GM12878 (cell line): ENCODE measurements at regions not wholly inside any gene's neighbourhood (a gene's known extent, or its start where the extent isn't known, plus 50 kb on each side); places are given as distances from the start of the nearest gene placed in this dataset.

ENCODE experiments used
- ATF7 ChIP-seq: fragments of 450-650 bp; IDR thresholded peaks from 2 replicates; pipeline ENCODE4 v1.6.1; 2016; ENCODE audit warnings: low read depth, mild to moderate bottlenecking
- BACH1 ChIP-seq: fragments of 450-650 bp; IDR thresholded peaks from 2 replicates; pipeline ENCODE4 v1.6.1; 2017; ENCODE audit warnings: mild to moderate bottlenecking, borderline replicate concordance
- BHLHE40 ChIP-seq, 2 experiments: fragments of 450-650 bp in 1 of 2; IDR thresholded peaks; 2 replicates each; pipeline ENCODE4 v1.6.1; 2011 to 2017; ENCODE audit warnings: low read depth in 2 of 2, borderline replicate concordance in 1 of 2, improper control_type of control experiment in 1 of 2, low read length in 1 of 2, mild to moderate bottlenecking in 1 of 2
- CBFB ChIP-seq: IDR thresholded peaks from 2 replicates; pipeline ENCODE4 v1.6.1; 2016; ENCODE audit warnings: antibody characterized with exemption, low read depth
- CTCF ChIP-seq, 3 experiments: IDR thresholded peaks in 2 of 3; conservative IDR thresholded peaks in 1 of 3; 2 replicates each; pipeline ENCODE4 v1.5.1; 2011; ENCODE audit warnings: low read depth in 3 of 3, low read length in 3 of 3, mild to moderate bottlenecking in 3 of 3, control low read depth in 2 of 3, moderate library complexity in 2 of 3, inconsistent platforms in 1 of 3, mixed read lengths in 1 of 3; ENCODE audit not compliant: control insufficient read depth in 2 of 3, insufficient read depth in 1 of 3; ENCODE audit errors: extremely low read depth in 1 of 3
- FOS ChIP-seq: IDR thresholded peaks from 3 replicates; pipeline ENCODE4 v1.6.1; 2011; ENCODE audit warnings: borderline replicate concordance; ENCODE audit not compliant: insufficient read length; ENCODE audit errors: extremely low read depth
- POLR2A ChIP-seq: IDR thresholded peaks from 2 replicates; pipeline ENCODE4 v1.6.1; 2011; ENCODE audit warnings: low read depth, mild to moderate bottlenecking, low read length
- TAF1 ChIP-seq: IDR thresholded peaks from 2 replicates; pipeline ENCODE4 v1.6.1; 2011; ENCODE audit warnings: mild to moderate bottlenecking, low read depth, low read length, borderline replicate concordance
- ZNF217 ChIP-seq: fragments of 450-650 bp; IDR thresholded peaks from 2 replicates; pipeline ENCODE4 v1.6.1; 2017; ENCODE audit warnings: antibody characterized with exemption, mild to moderate bottlenecking

DNA sequence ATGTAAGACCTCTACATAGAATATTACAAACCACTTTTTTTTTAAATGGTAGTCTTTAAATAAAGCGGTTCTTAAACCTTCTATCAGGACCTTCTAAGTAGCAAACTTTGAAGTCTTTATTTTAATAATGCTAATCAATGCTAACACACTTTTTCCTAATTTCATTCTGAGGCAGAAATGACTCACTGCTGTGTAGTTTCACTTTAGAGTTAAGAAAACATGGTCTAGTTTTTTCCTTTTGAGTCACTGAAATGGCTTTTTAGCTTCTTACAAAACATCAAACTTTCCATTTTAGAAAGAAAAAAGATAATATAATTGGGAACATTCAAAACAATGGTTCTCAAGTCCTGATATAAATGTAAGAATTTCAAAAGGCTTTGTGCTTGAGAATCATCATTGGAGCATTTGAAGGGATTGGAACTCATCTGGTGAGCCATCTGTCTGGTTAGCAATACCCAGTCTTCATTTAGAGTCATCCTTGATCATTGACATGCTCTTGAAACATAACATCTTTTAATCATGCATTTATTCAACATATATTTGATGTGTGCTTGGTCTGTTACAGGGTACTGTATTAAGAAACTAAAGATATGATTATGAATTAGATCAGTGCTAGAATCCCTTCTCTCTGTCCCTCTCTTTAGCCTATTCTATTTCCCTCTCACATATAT, 258.3 kb upstream of the MON1B start:
- TF ChIP-seq BHLHE40 (IDR thresholded peaks at IDR 0.05; ENCODE audit: borderline replicate concordance in 1 of 2, low read depth in 2 of 2, low read length in 1 of 2) (no peak), TAF1 (no peak), BACH1 (no peak), CTCF (IDR thresholded peaks at IDR 0.05 in 2 of 3, conservative IDR thresholded peaks at IDR 0.05 in 1 of 3; ENCODE audit: control insufficient read depth in 2 of 3, extremely low read depth in 1 of 3, insufficient read depth in 1 of 3, low read depth in 3 of 3, low read length in 3 of 3) (no peak), POLR2A (no peak), ZNF217 (peak; percentile 52; the same call in 1 of the 2 replicates), CBFB (no peak), FOS (no peak), ATF7 (no peak)
